Activated CD4-positive, CD25-positive, alpha-beta regulatory T cell treated with anti-CD3 and anti-CD28 coated beads, Interleukin-2, amount 50 U/mL, for 24 hours (primary cell): ENCODE measurements at regions not wholly inside any gene's neighbourhood (a gene's known extent, or its start where the extent isn't known, plus 50 kb on each side); places are given as distances from the start of the nearest gene placed in this dataset.
"Not testable (repeated sequence)": the region's sequence is repeated elsewhere in the genome, so short reads cannot be mapped to it uniquely, and the experiment has no call there.

Source experiments
- ATAC-seq, 2 donors: fragments of 150-1000 bp; cut with Tn5 transposase; one replicate each; pipeline ENCODE4 v1.10.0; 2021; ENCODE audit warnings: mild to moderate bottlenecking in 1 of 2, moderate library complexity in 1 of 2

- ATAC-seq = no peak
Measured at GRCh38 chr1:70760154-70760553, 287.5 kb downstream of the PTGER3 start.

GRCh38 chr1:70762386-70762785 is 285.2 kb downstream of the PTGER3 start:
- no peak for ATAC-seq

GRCh38 chr1:70764747-70765146 is 282.9 kb downstream of the PTGER3 start:
- no peak for ATAC-seq

- ATAC-seq = no peak
Measured at GRCh38 chr1:70767377-70767776, 280.2 kb downstream of the PTGER3 start.

GRCh38 chr1:70768216-70768615 is 279.4 kb downstream of the PTGER3 start:
- ATAC-seq = no peak

GRCh38 chr1:70778056-70778762 is 269.4 kb downstream of the PTGER3 start:
- ATAC-seq = no peak

- ATAC-seq = no peak
Measured at GRCh38 chr1:70778934-70779333, 268.7 kb downstream of the PTGER3 start.

- peak in 1 of 2 donors; percentile 17 for ATAC-seq
Measured at GRCh38 chr1:70779571-70779970, 268.0 kb downstream of the PTGER3 start.

GRCh38 chr1:70785287-70785686 is 262.3 kb downstream of the PTGER3 start:
- ATAC-seq = no peak

GRCh38 chr1:70790232-70790923 is 257.2 kb downstream of the PTGER3 start:
- ATAC-seq = no peak

GRCh38 chr1:70795064-70795463 is 252.6 kb downstream of the PTGER3 start:
- ATAC-seq = not testable (repeated sequence)

GRCh38 chr1:70796298-70796697 is 251.3 kb downstream of the PTGER3 start:
- ATAC-seq = not testable (repeated sequence)

- ATAC-seq = not testable (repeated sequence)
Measured at GRCh38 chr1:70802625-70803024, 245.0 kb downstream of the PTGER3 start.

GRCh38 chr1:70805641-70806040 is 242.0 kb downstream of the PTGER3 start:
- ATAC-seq = no peak

- no peak for ATAC-seq
Measured at GRCh38 chr1:70807088-70807664, 240.4 kb downstream of the PTGER3 start.

- no peak for ATAC-seq
Measured at GRCh38 chr1:70809069-70809468, 238.5 kb downstream of the PTGER3 start.

GRCh38 chr1:70811815-70812214 is 235.8 kb downstream of the PTGER3 start:
- ATAC-seq = no peak

GRCh38 chr1:70812442-70813109 is 235.0 kb downstream of the PTGER3 start:
- ATAC-seq = no peak

- ATAC-seq = no peak
Measured at GRCh38 chr1:70818401-70818800, 229.2 kb downstream of the PTGER3 start.

- ATAC-seq = no peak
Measured at GRCh38 chr1:70819231-70819630, 228.4 kb downstream of the PTGER3 start.

- ATAC-seq = no peak
Measured at GRCh38 chr1:70819785-70820184, 227.8 kb downstream of the PTGER3 start.

- ATAC-seq = no peak
Measured at GRCh38 chr1:70820396-70820795, 227.2 kb downstream of the PTGER3 start.

GRCh38 chr1:70820995-70821394 is 226.6 kb downstream of the PTGER3 start:
- ATAC-seq = no peak
